ENCODE measurements at regions not wholly inside any gene's neighbourhood (a gene's known extent, or its start where the extent isn't known, plus 50 kb on each side); places are given as distances from the start of the nearest gene placed in this dataset.

- Histone ChIP-seq H2AFZ (ENCODE audit: low read length) (no peak overlapping the region), H3K4me2 (ENCODE audit: low read depth, low read length, poor library complexity, severe bottlenecking) (no peak overlapping the region), H3K4me3 (ENCODE audit: low read length, poor library complexity, severe bottlenecking) (no peak overlapping the region), H3K36me3 (ENCODE audit: insufficient read depth, low read length) (no peaks in the 10 kb centered on the region), H3K9ac (ENCODE audit: low read depth, low read length, poor library complexity, severe bottlenecking) (no peak overlapping the region), H3K79me2 (ENCODE audit: insufficient read depth, low read length) (no peaks in the 10 kb centered on the region), H3K9me2 (replicated peaks; ENCODE audit: low read depth, low read length) (no peaks in the 10 kb centered on the region), H3K27me3 (ENCODE audit: insufficient read depth, low read length, poor library complexity, severe bottlenecking) (no peaks in the 10 kb centered on the region), H3K4me1 (ENCODE audit: insufficient read depth, low read length, poor library complexity, severe bottlenecking) (no peaks in the 10 kb centered on the region), H3F3A (ENCODE audit: low read depth) (no peaks in the 10 kb centered on the region), H3K9me3 (ENCODE audit: insufficient read depth, low read depth, low read length) (no peaks in the 10 kb centered on the region), H4K20me1 (ENCODE audit: insufficient read depth, low read length, poor library complexity, severe bottlenecking) (no peaks in the 10 kb centered on the region)
- TF ChIP-seq EZH2phosphoT487 (IDR thresholded peaks at IDR 0.05; ENCODE audit: borderline replicate concordance) = no peak
- no peak for TF ChIP-seq CTCF (conservative IDR thresholded peaks at IDR 0.05; ENCODE audit: low read length)
These were observed 527.0 kb upstream of the TUSC1 start for GRCh38 chr9:26205261-26205660.

GRCh38 chr9:26193237-26193636 is 515.0 kb upstream of the TUSC1 start:
- H3K27me3 ChIP-seq (ENCODE audit: insufficient read depth, low read length, poor library complexity, severe bottlenecking) = no peaks in the 10 kb centered on the region
- no peak for TF ChIP-seq EZH2phosphoT487 (IDR thresholded peaks at IDR 0.05; ENCODE audit: borderline replicate concordance)
- TF ChIP-seq CTCF (conservative IDR thresholded peaks at IDR 0.05; ENCODE audit: low read length) = no peak
- no peaks in the 10 kb centered on the region for H3K4me1 ChIP-seq (ENCODE audit: insufficient read depth, low read length, poor library complexity, severe bottlenecking)
- no peaks in the 10 kb centered on the region for H3K9me2 ChIP-seq (replicated peaks; ENCODE audit: low read depth, low read length)
- no peaks in the 10 kb centered on the region for H3K79me2 ChIP-seq (ENCODE audit: insufficient read depth, low read length)
- no peaks in the 10 kb centered on the region for H3K36me3 ChIP-seq (ENCODE audit: insufficient read depth, low read length)
- peaks cover 6% of the 10 kb centered on the region; the same call in 1 of the 2 replicates for H3K9me3 ChIP-seq (ENCODE audit: insufficient read depth, low read depth, low read length)
- no peak overlapping the region for H3K4me3 ChIP-seq (ENCODE audit: low read length, poor library complexity, severe bottlenecking)
- H4K20me1 ChIP-seq (ENCODE audit: insufficient read depth, low read length, poor library complexity, severe bottlenecking) = no peaks in the 10 kb centered on the region
- no peak overlapping the region for H3K4me2 ChIP-seq (ENCODE audit: low read depth, low read length, poor library complexity, severe bottlenecking)
- H3K9ac ChIP-seq (ENCODE audit: low read depth, low read length, poor library complexity, severe bottlenecking) = no peak overlapping the region
- no peak overlapping the region for H2AFZ ChIP-seq (ENCODE audit: low read length)
- no peaks in the 10 kb centered on the region for H3F3A ChIP-seq (ENCODE audit: low read depth)

DNA sequence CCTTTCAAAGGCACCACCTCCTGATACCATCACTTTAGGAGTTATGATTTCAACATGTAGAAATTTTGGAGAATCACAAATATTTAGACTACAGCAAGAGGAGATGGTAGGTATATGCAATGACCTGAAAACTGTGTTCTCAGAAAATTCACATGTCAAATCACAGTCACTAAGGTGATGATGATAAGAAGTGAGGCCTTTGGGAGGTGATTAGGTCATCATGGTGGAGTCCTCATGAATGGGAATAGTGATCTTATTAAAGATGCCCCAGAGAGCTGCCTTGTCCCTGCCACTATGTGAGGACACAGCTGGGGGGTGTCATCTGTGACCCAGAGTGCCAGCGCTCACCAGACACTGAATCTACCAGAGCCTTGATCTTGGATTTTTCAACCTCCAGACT is 513.5 kb upstream of the TUSC1 start:
- Histone ChIP-seq H4K20me1 (ENCODE audit: insufficient read depth, low read length, poor library complexity, severe bottlenecking) (no peaks in the 10 kb centered on the region), H3K36me3 (ENCODE audit: insufficient read depth, low read length) (no peaks in the 10 kb centered on the region), H3F3A (ENCODE audit: low read depth) (no peaks in the 10 kb centered on the region), H3K27me3 (ENCODE audit: insufficient read depth, low read length, poor library complexity, severe bottlenecking) (no peaks in the 10 kb centered on the region), H3K9me2 (replicated peaks; ENCODE audit: low read depth, low read length) (no peaks in the 10 kb centered on the region), H3K4me2 (ENCODE audit: low read depth, low read length, poor library complexity, severe bottlenecking) (no peak overlapping the region), H3K9ac (ENCODE audit: low read depth, low read length, poor library complexity, severe bottlenecking) (no peak overlapping the region), H3K4me1 (ENCODE audit: insufficient read depth, low read length, poor library complexity, severe bottlenecking) (no peaks in the 10 kb centered on the region), H3K9me3 (ENCODE audit: insufficient read depth, low read depth, low read length) (peaks cover 6% of the 10 kb centered on the region; the same call in 1 of the 2 replicates), H3K4me3 (ENCODE audit: low read length, poor library complexity, severe bottlenecking) (no peak overlapping the region), H2AFZ (ENCODE audit: low read length) (no peak overlapping the region), H3K79me2 (ENCODE audit: insufficient read depth, low read length) (no peaks in the 10 kb centered on the region)
- TF ChIP-seq EZH2phosphoT487 (IDR thresholded peaks at IDR 0.05; ENCODE audit: borderline replicate concordance) (no peak), CTCF (conservative IDR thresholded peaks at IDR 0.05; ENCODE audit: low read length) (no peak)
